HG03575 (cell line): ENCODE measurements at regions not wholly inside any gene's neighbourhood (a gene's known extent, or its start where the extent isn't known, plus 50 kb on each side); places are given as distances from the start of the nearest gene placed in this dataset.
"Not testable (repeated sequence)": the region's sequence is repeated elsewhere in the genome, so short reads cannot be mapped to it uniquely, and the experiment has no call there.

ENCODE experiments used
- ATAC-seq: cut with Tn5 transposase; IDR thresholded peaks from one replicate; pipeline ENCODE4 v1.9.1; 2021; ENCODE audit not compliant: unreplicated experiment, insufficient number of reproducible peaks, low FRiP score; ENCODE audit errors: extremely low read depth

GRCh38 chr5:155106221-155106620 lies 92.7 kb downstream of the KIF4B start:
- no peak for ATAC-seq

- no peak for ATAC-seq
Measured at GRCh38 chr5:155113888-155114287, 100.3 kb downstream of the KIF4B start.

GRCh38 chr5:155114655-155115054 lies 101.1 kb downstream of the KIF4B start:
- ATAC-seq = no peak

GRCh38 chr5:155116456-155117251 lies 103.1 kb downstream of the KIF4B start:
- ATAC-seq = no peak

- ATAC-seq = no peak
Measured at GRCh38 chr5:155125551-155126095, 112.1 kb downstream of the KIF4B start.

- ATAC-seq = no peak
Measured at GRCh38 chr5:155126573-155126972, 113.0 kb downstream of the KIF4B start.

GRCh38 chr5:155127552-155127951 lies 114.0 kb downstream of the KIF4B start:
- no peak for ATAC-seq

- no peak for ATAC-seq
Measured at GRCh38 chr5:155128786-155129512, 115.4 kb downstream of the KIF4B start.

GRCh38 chr5:155129513-155129880 lies 115.9 kb downstream of the KIF4B start:
- ATAC-seq = no peak

GRCh38 chr5:155134130-155134529 lies 120.6 kb downstream of the KIF4B start:
- ATAC-seq = no peak

GRCh38 chr5:155136216-155136850 lies 122.8 kb downstream of the KIF4B start:
- ATAC-seq = no peak

- no peak for ATAC-seq
Measured at GRCh38 chr5:155137683-155138082, 124.1 kb downstream of the KIF4B start.

- ATAC-seq = no peak
Measured at GRCh38 chr5:155140646-155141045, 127.1 kb downstream of the KIF4B start.

GRCh38 chr5:155144956-155145355 lies 131.4 kb downstream of the KIF4B start:
- ATAC-seq = no peak

GRCh38 chr5:155147222-155147621 lies 133.7 kb downstream of the KIF4B start:
- ATAC-seq = no peak

- ATAC-seq = no peak
Measured at GRCh38 chr5:155148694-155149093, 135.1 kb downstream of the KIF4B start.

GRCh38 chr5:155150012-155150411 lies 136.5 kb downstream of the KIF4B start:
- no peak for ATAC-seq

GRCh38 chr5:155154973-155155372 lies 141.4 kb downstream of the KIF4B start:
- no peak for ATAC-seq

- not testable (repeated sequence) for ATAC-seq
Measured at GRCh38 chr5:155163084-155163483, 149.5 kb downstream of the KIF4B start.

- no peak for ATAC-seq
Measured at GRCh38 chr5:155167736-155168135, 154.2 kb downstream of the KIF4B start.
